AG08395 (cell line): ENCODE measurements at regions not wholly inside any gene's neighbourhood (a gene's known extent, or its start where the extent isn't known, plus 50 kb on each side); places are given as distances from the start of the nearest gene placed in this dataset.

Experiments
- DNase-seq: peaks from one replicate; pipeline ENCODE4 v3.0.0; 2012; ENCODE audit warnings: mixed read lengths, low spot score

- DNase-seq = no peak
Measured at GRCh38 chr20:51266353-51266752, 243.4 kb upstream of the KCNG1 start.

GRCh38 chr20:51265361-51265760 lies 242.5 kb upstream of the KCNG1 start:
- DNase-seq = no peak

- DNase-seq = no peak
Measured at GRCh38 chr20:51262240-51262639, 239.3 kb upstream of the KCNG1 start.

GRCh38 chr20:51259455-51259854 lies 236.5 kb upstream of the KCNG1 start:
- DNase-seq = no peak

DNA sequence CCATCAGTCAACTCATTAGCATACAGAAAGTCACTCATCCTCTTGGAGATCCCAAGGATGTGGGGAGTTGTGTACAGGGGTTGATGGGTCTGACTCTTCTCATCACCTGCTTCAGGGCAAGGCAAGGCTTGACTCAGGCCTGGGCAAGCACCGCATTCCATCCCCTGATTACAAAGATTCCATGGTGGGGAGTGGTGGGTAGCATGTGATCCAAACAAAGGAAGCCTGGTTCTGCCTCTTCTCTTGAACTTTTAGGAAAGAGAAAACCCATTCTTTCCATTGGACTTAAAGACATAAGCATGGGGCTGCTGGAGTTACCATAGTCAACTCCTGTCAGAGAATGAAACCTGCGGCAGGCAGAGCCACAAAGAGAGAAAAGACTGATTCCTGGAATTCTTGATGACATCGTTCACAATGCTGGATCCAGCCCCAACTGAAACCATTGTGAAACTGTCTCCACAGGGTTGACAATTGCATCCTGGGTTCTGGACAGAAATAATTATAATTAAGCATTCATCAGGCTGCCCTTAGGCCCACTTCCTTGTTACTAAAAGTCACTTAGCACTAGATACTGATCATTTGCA lies 235.8 kb upstream of the KCNG1 start:
- peak; percentile 38 for DNase-seq

GRCh38 chr20:51255417-51255816 lies 232.5 kb upstream of the KCNG1 start:
- no peak for DNase-seq

GRCh38 chr20:51253280-51253679 lies 230.4 kb upstream of the KCNG1 start:
- DNase-seq = no peak

DNA sequence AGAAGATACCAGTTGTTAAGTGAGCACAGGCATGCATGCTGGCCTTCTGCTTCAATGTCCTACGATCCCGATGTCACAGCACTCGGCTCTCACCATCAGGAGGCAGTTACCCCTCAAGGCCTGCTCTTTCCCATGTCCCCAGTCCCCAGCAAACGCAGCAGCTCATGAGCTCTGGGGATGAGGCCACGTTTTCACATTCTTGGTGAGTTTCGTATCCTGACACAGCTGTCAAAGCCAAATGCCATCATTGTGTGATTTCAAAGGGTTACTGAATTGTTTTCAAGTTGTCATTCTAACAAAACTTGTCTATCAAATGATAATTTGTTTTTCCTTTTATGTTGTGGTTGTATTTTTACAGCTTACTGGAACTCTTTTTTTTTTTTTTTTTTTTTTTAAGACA lies 226.9 kb upstream of the KCNG1 start:
- no peak for DNase-seq

DNA sequence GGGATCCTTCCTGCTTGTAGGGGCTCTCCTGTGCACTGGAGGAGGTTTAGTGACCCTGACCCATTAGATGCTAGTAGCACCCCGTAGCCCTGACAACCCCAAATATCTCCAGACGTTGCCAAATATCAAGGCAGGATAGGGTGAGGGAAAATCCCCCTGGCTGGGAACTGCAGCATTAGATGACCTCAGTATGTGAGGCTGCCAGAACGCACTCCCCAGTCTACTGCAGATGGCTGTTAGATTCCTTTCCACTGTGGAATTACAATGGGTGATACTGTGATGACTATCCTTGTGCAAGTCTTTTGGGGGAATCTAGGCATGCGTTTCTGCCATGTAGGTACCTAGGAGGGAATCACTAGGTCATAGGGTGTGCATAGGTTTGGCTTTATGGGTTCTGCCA lies 226.3 kb upstream of the KCNG1 start:
- no peak for DNase-seq

- no peak for DNase-seq
Measured at GRCh38 chr20:51244466-51244865, 221.6 kb upstream of the KCNG1 start.

GRCh38 chr20:51238675-51239305 lies 215.9 kb upstream of the KCNG1 start:
- DNase-seq = no peak

GRCh38 chr20:51237791-51238190 lies 214.9 kb upstream of the KCNG1 start:
- no peak for DNase-seq

- DNase-seq = peak; percentile 27
Measured at GRCh38 chr20:51237278-51237677, 214.4 kb upstream of the KCNG1 start.

DNA sequence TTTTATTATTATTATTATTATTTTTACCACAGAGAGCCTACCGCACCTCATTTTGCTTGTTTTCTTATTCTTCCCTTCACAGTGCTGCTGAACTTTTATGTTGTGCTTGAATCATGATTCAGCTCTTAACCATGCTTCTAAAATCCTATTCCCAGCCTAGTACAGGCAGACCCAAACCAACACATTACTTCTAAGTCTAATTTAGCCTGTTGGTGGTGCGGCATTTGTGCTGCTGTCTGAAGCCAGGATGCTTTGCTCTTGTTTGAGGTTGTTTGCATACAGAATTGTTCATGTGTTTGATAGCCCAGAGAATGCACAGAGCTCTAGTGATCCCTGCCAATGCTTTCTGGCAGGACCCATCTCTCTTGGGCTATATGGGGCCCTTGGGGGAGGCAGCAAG lies 213.5 kb upstream of the KCNG1 start:
- no peak for DNase-seq

DNA sequence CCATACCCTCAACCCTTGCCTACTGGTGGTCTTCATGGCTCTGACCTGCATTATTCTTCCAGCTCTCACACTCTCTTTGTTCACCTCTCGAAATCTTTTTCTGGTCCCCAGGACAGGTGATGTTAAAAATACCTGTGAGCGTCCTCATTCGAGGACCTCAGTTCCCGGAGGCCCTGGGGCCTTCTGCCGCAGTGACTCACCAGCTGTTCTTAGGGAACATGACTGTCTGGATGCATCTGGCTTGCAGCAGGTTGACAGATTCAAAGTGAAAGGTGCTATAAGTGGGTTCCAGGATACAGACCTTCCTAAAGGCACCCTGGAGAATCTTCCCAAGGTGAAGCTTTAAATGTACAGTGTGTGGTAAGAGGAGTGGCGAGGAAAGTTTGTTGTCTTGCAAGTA lies 210.4 kb upstream of the KCNG1 start:
- no peak for DNase-seq

GRCh38 chr20:51230727-51231126 lies 207.8 kb upstream of the KCNG1 start:
- no peak for DNase-seq

- no peak for DNase-seq
Measured at GRCh38 chr20:51228763-51229162, 205.9 kb upstream of the KCNG1 start.

- no peak for DNase-seq
Measured at GRCh38 chr20:51227744-51228143, 204.8 kb upstream of the KCNG1 start.

DNA sequence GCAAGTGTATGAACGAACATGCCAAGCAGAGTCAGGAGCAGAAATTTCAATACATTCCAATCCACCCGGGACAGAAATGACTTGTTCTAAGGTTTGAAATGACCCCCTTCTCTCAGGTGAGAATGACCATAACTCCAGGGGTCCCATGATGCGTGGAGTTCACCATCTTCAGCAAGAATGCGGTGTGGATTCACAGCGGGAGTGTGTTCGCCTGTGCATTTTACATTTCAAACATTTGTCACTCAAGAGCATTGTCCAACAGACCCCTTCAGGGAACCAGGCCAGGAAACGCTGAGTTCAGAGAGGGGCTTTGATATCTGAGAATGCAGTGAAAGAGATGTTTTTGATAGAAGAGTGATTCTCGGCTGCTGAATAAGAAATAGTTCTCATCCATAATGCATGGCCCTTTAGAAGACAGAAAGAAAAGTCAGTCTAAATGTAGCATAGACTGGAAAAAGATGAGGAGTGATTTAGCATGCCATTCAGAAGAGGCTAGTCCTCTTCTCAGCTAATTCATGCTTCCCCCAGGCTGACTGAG lies 200.3 kb upstream of the KCNG1 start:
- no peak for DNase-seq

DNA sequence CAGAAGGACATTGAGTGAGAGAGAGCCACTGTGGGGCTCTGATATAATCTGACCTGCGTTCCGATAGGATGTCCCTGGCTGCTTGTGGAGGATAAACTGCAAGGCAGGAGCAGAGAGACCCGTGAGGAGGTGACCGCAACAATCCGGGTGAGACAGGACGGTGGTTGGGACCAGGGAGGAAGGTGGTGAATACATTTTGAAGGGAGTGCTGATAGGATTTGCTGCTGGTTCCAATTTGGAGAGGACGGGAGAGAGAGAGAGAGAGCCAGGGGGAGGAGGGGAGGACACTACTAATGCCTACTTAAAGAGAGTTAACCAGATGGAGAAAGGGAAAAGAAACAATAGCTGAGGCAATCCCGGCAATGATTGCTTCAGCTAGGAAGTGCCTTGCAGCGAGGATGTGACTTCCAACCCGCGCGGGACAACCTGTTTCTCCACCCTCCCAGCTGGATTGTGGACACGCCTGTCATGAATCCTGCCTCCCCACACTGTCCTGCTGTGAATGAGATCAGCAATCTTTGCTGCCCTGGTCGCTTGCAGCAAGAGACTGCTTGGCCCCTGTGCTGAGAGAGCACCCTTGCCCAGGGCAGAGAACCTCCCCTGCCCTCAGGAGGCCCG lies 199.0 kb upstream of the KCNG1 start:
- peak; percentile 54 for DNase-seq

- DNase-seq = no peak
Measured at GRCh38 chr20:51221103-51221502, 198.2 kb upstream of the KCNG1 start.

- peak; percentile 67 for DNase-seq
Measured at GRCh38 chr20:51220293-51220706, 197.4 kb upstream of the KCNG1 start.

DNA sequence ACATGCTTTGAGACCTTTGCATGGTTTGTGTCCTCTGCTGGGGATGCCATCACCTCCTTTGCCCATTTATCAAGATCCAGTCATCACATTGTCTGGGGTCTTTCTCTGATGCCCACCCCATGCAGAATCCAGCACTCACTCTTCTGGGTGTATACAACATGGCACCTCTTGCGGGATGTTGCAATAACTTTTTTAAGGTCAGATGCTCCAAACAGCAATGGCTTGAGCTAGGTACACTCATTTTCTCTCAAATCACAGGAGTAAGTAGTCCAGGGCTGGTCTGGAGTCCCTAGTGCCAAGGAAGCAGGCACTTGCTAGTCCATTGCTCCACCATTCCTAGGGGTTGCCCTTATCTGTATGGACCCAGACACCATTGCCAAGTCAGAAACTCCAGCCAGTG lies 196.6 kb upstream of the KCNG1 start:
- no peak for DNase-seq

GRCh38 chr20:51218603-51219002 lies 195.7 kb upstream of the KCNG1 start:
- no peak for DNase-seq
